Fibroblast of lung (primary cell): ENCODE measurements at regions not wholly inside any gene's neighbourhood (a gene's known extent, or its start where the extent isn't known, plus 50 kb on each side); places are given as distances from the start of the nearest gene placed in this dataset.

Experiments used
- DNase-seq, 2 donors: peaks; one replicate each; pipeline versions ENCODE4 v3.0.0 to v3.0.0-alpha.2; 2010; ENCODE audit warnings: low read depth in 2 of 2
- H2AFZ ChIP-seq: 2 replicates; pipeline ENCODE4 v1.5.1; 2012; ENCODE audit warnings: low read length, control low read depth, inconsistent platforms
- H3K27ac ChIP-seq: 2 replicates; pipeline ENCODE4 v1.5.1; 2011; ENCODE audit warnings: low read length, control low read depth; ENCODE audit not compliant: insufficient read depth
- H3K27me3 ChIP-seq: 2 replicates; pipeline ENCODE4 v1.5.1; 2011; ENCODE audit warnings: mild to moderate bottlenecking, low read length; ENCODE audit not compliant: control insufficient read depth, insufficient read depth
- H3K36me3 ChIP-seq: 2 replicates; pipeline ENCODE4 v1.5.1; 2011; ENCODE audit warnings: low read length; ENCODE audit not compliant: control insufficient read depth, insufficient read depth
- H3K4me1 ChIP-seq: 2 replicates; pipeline ENCODE4 v1.5.1; 2011; ENCODE audit warnings: low read length; ENCODE audit not compliant: control insufficient read depth, insufficient read depth; ENCODE audit errors: extremely low read depth
- H3K4me2 ChIP-seq: 2 replicates; pipeline ENCODE4 v1.5.1; 2011; ENCODE audit warnings: low read length, control low read depth; ENCODE audit not compliant: insufficient read depth; ENCODE audit errors: extremely low read depth
- H3K4me3 ChIP-seq, 4 experiments: fragments of 200-600 bp in 1 of 4; sonication (generic) in 1 of 4; replicated peaks in 1 of 4; 2 replicates each; pipeline ENCODE4 v1.5.1; 2011 to 2016; ENCODE audit warnings: low read length in 4 of 4, low read depth in 3 of 4, mild to moderate bottlenecking in 3 of 4, control low read depth in 2 of 4, inconsistent platforms in 1 of 4, mixed read lengths in 1 of 4; ENCODE audit not compliant: insufficient read depth in 1 of 4; ENCODE audit errors: control extremely low read depth in 1 of 4
- H3K79me2 ChIP-seq: 2 replicates; pipeline ENCODE4 v1.5.1; 2012; ENCODE audit warnings: mild to moderate bottlenecking, low read length, inconsistent platforms; ENCODE audit not compliant: control insufficient read depth, insufficient read depth
- H3K9ac ChIP-seq: 2 replicates; pipeline ENCODE4 v1.5.1; 2011; ENCODE audit warnings: mild to moderate bottlenecking, low read length, control low read depth; ENCODE audit not compliant: insufficient read depth
- H3K9me3 ChIP-seq: 2 replicates; pipeline ENCODE4 v1.5.1; 2012; ENCODE audit warnings: low read depth, low read length; ENCODE audit not compliant: control insufficient read depth, insufficient read depth
- H4K20me1 ChIP-seq: 2 replicates; pipeline ENCODE4 v1.5.1; 2011; ENCODE audit warnings: low read length; ENCODE audit not compliant: control insufficient read depth, insufficient read depth; ENCODE audit errors: extremely low read depth
- EZH2 ChIP-seq: IDR thresholded peaks from 2 replicates; pipeline ENCODE4 v1.5.1; 2012; ENCODE audit warnings: low read length, control low read depth, mild to moderate bottlenecking; ENCODE audit errors: missing control alignments
- TF ChIP-seq, protein P1 (sequence below), 2 donors: IDR thresholded peaks in 1 of 2; conservative IDR thresholded peaks in 1 of 2; 1 replicate in 1 of 2; 2 replicates in 1 of 2; pipeline ENCODE4 v1.5.1; 2011 to 2012; ENCODE audit warnings: low read length in 2 of 2, control low read depth in 1 of 2, inconsistent platforms in 1 of 2, low read depth in 1 of 2, mild to moderate bottlenecking in 1 of 2

DNA sequence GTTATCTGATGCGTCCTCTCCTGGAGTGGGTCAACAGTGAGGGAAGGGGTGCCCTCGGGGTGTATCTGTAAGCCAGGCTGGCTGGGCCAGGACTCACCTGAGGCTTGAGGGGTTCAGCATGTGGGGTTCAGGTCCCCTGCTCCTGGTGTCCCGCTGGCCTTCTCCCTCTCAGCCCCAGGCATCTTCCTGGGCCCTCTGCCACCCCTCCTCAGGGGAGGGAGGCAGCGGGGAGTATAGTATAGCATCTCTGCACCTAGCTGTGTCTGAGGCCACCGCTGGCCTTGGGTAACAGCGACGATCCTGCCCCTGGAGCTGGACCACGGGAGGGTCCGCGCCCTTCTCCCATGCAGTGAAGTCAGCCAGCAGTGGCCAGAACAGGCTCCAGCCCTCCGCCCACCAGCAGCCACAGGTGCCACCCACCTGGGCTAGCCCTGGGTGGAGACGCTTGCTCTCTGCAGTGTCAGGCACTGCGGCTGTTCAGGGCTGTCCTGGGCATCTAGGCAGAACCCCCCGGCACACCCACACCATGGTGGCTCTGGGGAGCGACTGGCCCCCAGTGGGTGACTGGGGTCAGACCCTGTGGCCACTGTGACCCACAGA lies 110.7 kb upstream of the NKX1-1 start:
- no peaks in the 10 kb centered on the region for H3K79me2 ChIP-seq
- no peak overlapping the region for H3K9ac ChIP-seq
- no peaks in the 10 kb centered on the region for H3K36me3 ChIP-seq
- H4K20me1 ChIP-seq, result no peaks in the 10 kb centered on the region
- H3K4me2 ChIP-seq, result no peak overlapping the region
- TF ChIP-seq, protein P1, sequence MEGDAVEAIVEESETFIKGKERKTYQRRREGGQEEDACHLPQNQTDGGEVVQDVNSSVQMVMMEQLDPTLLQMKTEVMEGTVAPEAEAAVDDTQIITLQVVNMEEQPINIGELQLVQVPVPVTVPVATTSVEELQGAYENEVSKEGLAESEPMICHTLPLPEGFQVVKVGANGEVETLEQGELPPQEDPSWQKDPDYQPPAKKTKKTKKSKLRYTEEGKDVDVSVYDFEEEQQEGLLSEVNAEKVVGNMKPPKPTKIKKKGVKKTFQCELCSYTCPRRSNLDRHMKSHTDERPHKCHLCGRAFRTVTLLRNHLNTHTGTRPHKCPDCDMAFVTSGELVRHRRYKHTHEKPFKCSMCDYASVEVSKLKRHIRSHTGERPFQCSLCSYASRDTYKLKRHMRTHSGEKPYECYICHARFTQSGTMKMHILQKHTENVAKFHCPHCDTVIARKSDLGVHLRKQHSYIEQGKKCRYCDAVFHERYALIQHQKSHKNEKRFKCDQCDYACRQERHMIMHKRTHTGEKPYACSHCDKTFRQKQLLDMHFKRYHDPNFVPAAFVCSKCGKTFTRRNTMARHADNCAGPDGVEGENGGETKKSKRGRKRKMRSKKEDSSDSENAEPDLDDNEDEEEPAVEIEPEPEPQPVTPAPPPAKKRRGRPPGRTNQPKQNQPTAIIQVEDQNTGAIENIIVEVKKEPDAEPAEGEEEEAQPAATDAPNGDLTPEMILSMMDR (conservative IDR thresholded peaks at IDR 0.05 in 1 of 2, IDR thresholded peaks at IDR 0.05 in 1 of 2; ENCODE audit: low read depth in 1 of 2, low read length in 2 of 2), result no peak
- no peak for TF ChIP-seq EZH2
- no peaks in the 10 kb centered on the region for H3K4me1 ChIP-seq
- H3K4me3 ChIP-seq, result no peak overlapping the region
- no peak for DNase-seq
- no peaks in the 10 kb centered on the region for H3K9me3 ChIP-seq
- H3K27me3 ChIP-seq, result peaks cover 12% of the 10 kb centered on the region
- no peak overlapping the region for H3K27ac ChIP-seq
- no peak overlapping the region for H2AFZ ChIP-seq

DNA sequence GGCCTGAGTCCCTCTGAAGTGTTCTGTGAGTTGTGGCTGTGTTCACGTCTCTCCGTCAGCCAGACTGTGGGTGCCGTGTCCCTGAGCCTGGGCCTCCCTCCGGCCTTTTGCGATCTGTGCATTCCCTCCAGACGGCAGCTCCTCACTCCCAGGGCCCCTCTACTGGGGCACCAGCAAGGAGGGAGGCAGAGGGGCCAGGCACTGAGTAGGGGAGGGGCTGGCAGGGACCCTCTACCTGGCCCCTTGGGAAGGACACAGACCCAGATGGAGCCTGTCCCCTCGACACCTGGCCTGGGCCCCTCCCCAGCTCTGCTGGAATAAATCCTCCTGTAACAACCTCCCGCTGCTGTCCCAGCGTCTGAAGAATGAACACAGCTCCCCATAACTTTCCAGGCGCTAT lies 110.0 kb upstream of the NKX1-1 start:
- Histone ChIP-seq H4K20me1 (no peaks in the 10 kb centered on the region), H3K4me1 (no peaks in the 10 kb centered on the region), H3K4me2 (no peak overlapping the region), H3K27me3 (peaks cover 12% of the 10 kb centered on the region), H3K36me3 (no peaks in the 10 kb centered on the region), H3K9me3 (no peaks in the 10 kb centered on the region), H3K9ac (no peak overlapping the region), H3K27ac (no peak overlapping the region), H3K4me3 (no peak overlapping the region), H2AFZ (no peak overlapping the region), H3K79me2 (no peaks in the 10 kb centered on the region)
- no peak for DNase-seq
- TF ChIP-seq EZH2, result no peak

DNA sequence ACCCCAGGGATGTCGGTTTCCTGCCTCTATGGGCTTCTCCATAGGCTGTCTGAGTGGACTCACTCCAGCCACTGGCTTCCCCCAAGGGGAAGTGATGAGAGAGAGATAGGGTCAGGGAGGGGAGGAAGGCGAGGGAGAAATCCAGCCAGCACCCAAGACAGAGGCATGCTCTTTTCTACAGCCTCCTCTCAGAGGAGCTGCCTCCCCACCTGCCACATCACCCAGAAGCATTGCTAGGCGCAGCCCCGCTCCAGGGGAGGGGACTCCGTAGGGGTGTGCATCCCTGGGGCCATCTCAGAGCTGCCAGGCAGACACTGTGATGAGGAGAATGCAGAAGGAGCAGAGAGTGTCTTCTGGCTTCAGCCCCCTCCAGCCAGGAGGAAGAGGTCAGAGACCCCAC lies 109.5 kb upstream of the NKX1-1 start:
- no peak overlapping the region for H3K27ac ChIP-seq
- no peak overlapping the region for H3K4me3 ChIP-seq
- H3K4me2 ChIP-seq, result no peak overlapping the region
- no peak overlapping the region for H3K9ac ChIP-seq
- TF ChIP-seq, protein P1 (conservative IDR thresholded peaks at IDR 0.05 in 1 of 2, IDR thresholded peaks at IDR 0.05 in 1 of 2; ENCODE audit: low read depth in 1 of 2, low read length in 2 of 2), result no peak
- no peak for TF ChIP-seq EZH2
- H3K27me3 ChIP-seq, result peaks cover 12% of the 10 kb centered on the region
- no peak overlapping the region for H2AFZ ChIP-seq
- H3K79me2 ChIP-seq, result no peaks in the 10 kb centered on the region
- no peaks in the 10 kb centered on the region for H4K20me1 ChIP-seq
- no peaks in the 10 kb centered on the region for H3K4me1 ChIP-seq
- H3K36me3 ChIP-seq, result no peaks in the 10 kb centered on the region
- no peaks in the 10 kb centered on the region for H3K9me3 ChIP-seq
- DNase-seq, result no peak
